ENCODE measurements at regions not wholly inside any gene's neighbourhood (a gene's known extent, or its start where the extent isn't known, plus 50 kb on each side); places are given as distances from the start of the nearest gene placed in this dataset.
A peak's percentile ranks its signal among the peaks of the same experiment; 100 is the strongest.

GRCh38 chr16:79296491-79296890 is 304.0 kb downstream of the MAF start (continued):
- TF ChIP-seq ETS1 (IDR thresholded peaks at IDR 0.05), result no peak
- TF ChIP-seq STAT1 (IDR thresholded peaks at IDR 0.05; ENCODE audit: unreplicated experiment), result no peak
- TF ChIP-seq ZNF462 (CRISPR knock-in tag; IDR thresholded peaks at IDR 0.05), result no peak
- TF ChIP-seq POLR2AphosphoS5 (IDR thresholded peaks at IDR 0.05; ENCODE audit: low read depth), result no peak

GRCh38 chr16:79295746-79296145 is 304.8 kb downstream of the MAF start:
- Histone ChIP-seq H3K36me3 (ENCODE audit: insufficient read depth) (no peaks in the 10 kb centered on the region), H3K4me3 (no peak overlapping the region), H3K4me2 (no peak overlapping the region), H2AFZ (0 out of 2 replicates have a peak overlapping the region, but pooled peaks have one; percentile 23), H4K20me1 (replicated peaks; ENCODE audit: insufficient read depth) (no peaks in the 10 kb centered on the region), H3K9me2 (ENCODE audit: insufficient read depth) (peaks cover 10% of the 10 kb centered on the region; the same call in 1 of the 2 replicates), H3K27ac (ENCODE audit: low read depth) (no peak overlapping the region), H3K79me2 (replicated peaks; ENCODE audit: insufficient read depth) (no peaks in the 10 kb centered on the region), H3F3A (replicated peaks; ENCODE audit: low read depth) (peaks cover 12% of the 10 kb centered on the region; the same call in 1 of the 2 replicates), H3K4me1 (ENCODE audit: insufficient read depth) (peaks cover 30% of the 10 kb centered on the region), H3K27me3 (ENCODE audit: insufficient read depth) (no peaks in the 10 kb centered on the region)
- no peak overlapping the region for H3K27ac Mint-ChIP-seq
- H3K9me3 Mint-ChIP-seq, result no peaks in the 10 kb centered on the region
- no peak for DNase-seq (ENCODE audit: low spot score)
- H3K4me3 Mint-ChIP-seq, result no peak overlapping the region
- ATAC-seq, result no peak
- no peaks in the 10 kb centered on the region for H3K36me3 Mint-ChIP-seq (ENCODE audit: low read depth)
- H3K27me3 Mint-ChIP-seq (ENCODE audit: insufficient read depth, low read depth, poor library complexity), result peaks cover 19% of the 10 kb centered on the region
- TF ChIP-seq EZH2phosphoT487 (IDR thresholded peaks at IDR 0.05; ENCODE audit: unreplicated experiment) (no peak), REST (IDR thresholded peaks at IDR 0.05; ENCODE audit: unreplicated experiment) (no peak), ETS1 (IDR thresholded peaks at IDR 0.05) (no peak), ZNF114 (CRISPR knock-in tag; IDR thresholded peaks at IDR 0.05) (no peak)
- peaks cover 41% of the 10 kb centered on the region for H3K4me1 Mint-ChIP-seq
